ENCODE measurements at regions not wholly inside any gene's neighbourhood (a gene's known extent, or its start where the extent isn't known, plus 50 kb on each side); places are given as distances from the start of the nearest gene placed in this dataset.
"Not testable (repeated sequence)": the region's sequence is repeated elsewhere in the genome, so short reads cannot be mapped to it uniquely, and the experiment has no call there.

- no peak overlapping the region for H3K4me3 ChIP-seq (ENCODE audit: low read depth, low read length)
- DNase-seq (ENCODE audit: low read depth) = no peak
- no peak for TF ChIP-seq CTCF (conservative IDR thresholded peaks at IDR 0.05; ENCODE audit: low read depth, low read length)
These were observed 76.0 kb upstream of the SLC35F3 start for GRCh38 chr1:233828480-233828879.

GRCh38 chr1:233834609-233835008 lies 69.9 kb upstream of the SLC35F3 start:
- H3K4me3 ChIP-seq (ENCODE audit: low read depth, low read length) = no peak overlapping the region
- TF ChIP-seq CTCF (conservative IDR thresholded peaks at IDR 0.05; ENCODE audit: low read depth, low read length) = no peak
- DNase-seq (ENCODE audit: low read depth) = no peak

- DNase-seq (ENCODE audit: low read depth) = not testable (repeated sequence)
These were observed 66.3 kb upstream of the SLC35F3 start for GRCh38 chr1:233838207-233838606.

GRCh38 chr1:233843525-233844204 lies 60.8 kb upstream of the SLC35F3 start:
- no peak for TF ChIP-seq CTCF (conservative IDR thresholded peaks at IDR 0.05; ENCODE audit: low read depth, low read length)
- DNase-seq (ENCODE audit: low read depth) = no peak
- no peak overlapping the region for H3K4me3 ChIP-seq (ENCODE audit: low read depth, low read length)

More at GRCh38 chr1:233838207-233838606, 66.3 kb upstream of the SLC35F3 start:
- not testable (repeated sequence) for H3K4me3 ChIP-seq (ENCODE audit: low read depth, low read length)

- H3K4me3 ChIP-seq (ENCODE audit: low read depth, low read length) = no peak overlapping the region
- no peak for TF ChIP-seq CTCF (conservative IDR thresholded peaks at IDR 0.05; ENCODE audit: low read depth, low read length)
- DNase-seq (ENCODE audit: low read depth) = no peak
These were observed 60.2 kb upstream of the SLC35F3 start for GRCh38 chr1:233844275-233844674.

- TF ChIP-seq CTCF (conservative IDR thresholded peaks at IDR 0.05; ENCODE audit: low read depth, low read length) = no peak
- DNase-seq (ENCODE audit: low read depth) = no peak
- no peak overlapping the region for H3K4me3 ChIP-seq (ENCODE audit: low read depth, low read length)
These were observed 59.8 kb upstream of the SLC35F3 start for GRCh38 chr1:233844692-233845091.
